Activated T-helper 1 cell treated with anti-CD3 and anti-CD28 coated beads, Interleukin-12 subunit alpha, Interleukin-12 subunit beta, Interleukin-2, Interleukin-4 antibody, amounts not matched to agents 30 ng/mL and 10 ng/mL and 1 ng/mL, durations not matched to agents 14 hours and 24 hours and 36 hours (primary cell): ENCODE measurements at regions not wholly inside any gene's neighbourhood (a gene's known extent, or its start where the extent isn't known, plus 50 kb on each side); places are given as distances from the start of the nearest gene placed in this dataset.
"Not testable (repeated sequence)": the region's sequence is repeated elsewhere in the genome, so short reads cannot be mapped to it uniquely, and the experiment has no call there.

Source experiments
- DNase-seq: peaks from one replicate; pipeline ENCODE4 v3.0.0; 2021; ENCODE audit warnings: low spot score
- H3K27ac Mint-ChIP-seq: one replicate; pipeline ENCODE4 v1.8.0; 2021; ENCODE audit warnings: mild to moderate bottlenecking, mixed read lengths
- H3K27me3 Mint-ChIP-seq: one replicate; pipeline ENCODE4 v1.8.0; 2022; ENCODE audit warnings: mild to moderate bottlenecking, moderate library complexity, mixed read lengths; ENCODE audit not compliant: insufficient read depth
- H3K36me3 Mint-ChIP-seq: one replicate; pipeline ENCODE4 v1.8.0; 2021; ENCODE audit warnings: low read depth, mixed read lengths
- H3K4me1 Mint-ChIP-seq: one replicate; pipeline ENCODE4 v1.8.0; 2021; ENCODE audit warnings: low read depth, mixed read lengths
- H3K4me3 Mint-ChIP-seq: one replicate; pipeline ENCODE4 v1.8.0; 2021; ENCODE audit warnings: mild to moderate bottlenecking, moderate library complexity, mixed read lengths
- H3K9me3 Mint-ChIP-seq: one replicate; pipeline ENCODE4 v1.8.0; 2021; ENCODE audit warnings: mixed read lengths
- intact Hi-C: fragments of 100-400 bp; cut with micrococcal nuclease; formaldehyde crosslinking; loops from one replicate; pipeline ENCODE4 v1.15.1; 2024

GRCh38 chr6:84897011-84897410 is 132.6 kb upstream of the TBX18 start:
- Mint-ChIP-seq H3K4me1 (no peaks in the 10 kb centered on the region), H3K4me3 (no peak overlapping the region), H3K27me3 (no peaks in the 10 kb centered on the region), H3K27ac (no peak overlapping the region), H3K36me3 (no peaks in the 10 kb centered on the region), H3K9me3 (no peaks in the 10 kb centered on the region)
- intact Hi-C loops: no loop called here
- no peak for DNase-seq

DNA sequence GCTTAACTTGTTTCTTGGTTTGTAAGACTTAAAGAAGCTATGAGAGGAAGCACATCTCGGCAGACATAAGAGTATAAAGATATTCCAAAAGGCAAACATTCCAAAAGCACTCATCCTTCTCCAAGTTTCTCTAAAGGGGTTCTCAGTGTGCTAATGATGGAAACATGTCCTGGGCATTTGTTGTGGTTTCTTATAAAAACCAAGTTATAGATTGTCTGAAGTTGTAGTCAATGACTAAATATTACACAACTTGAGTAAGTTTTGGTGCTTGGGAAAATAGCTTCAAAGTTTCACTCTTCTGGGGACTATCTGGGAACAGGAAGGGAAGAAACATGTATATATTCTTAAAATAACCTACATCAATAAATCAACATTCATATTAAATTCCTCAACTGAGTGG is 128.3 kb upstream of the TBX18 start:
- Mint-ChIP-seq H3K36me3 (no peaks in the 10 kb centered on the region), H3K27me3 (no peaks in the 10 kb centered on the region), H3K27ac (no peak overlapping the region), H3K9me3 (no peaks in the 10 kb centered on the region), H3K4me3 (no peak overlapping the region), H3K4me1 (no peaks in the 10 kb centered on the region)
- no peak for DNase-seq
- intact Hi-C loops: no loop called here

DNA sequence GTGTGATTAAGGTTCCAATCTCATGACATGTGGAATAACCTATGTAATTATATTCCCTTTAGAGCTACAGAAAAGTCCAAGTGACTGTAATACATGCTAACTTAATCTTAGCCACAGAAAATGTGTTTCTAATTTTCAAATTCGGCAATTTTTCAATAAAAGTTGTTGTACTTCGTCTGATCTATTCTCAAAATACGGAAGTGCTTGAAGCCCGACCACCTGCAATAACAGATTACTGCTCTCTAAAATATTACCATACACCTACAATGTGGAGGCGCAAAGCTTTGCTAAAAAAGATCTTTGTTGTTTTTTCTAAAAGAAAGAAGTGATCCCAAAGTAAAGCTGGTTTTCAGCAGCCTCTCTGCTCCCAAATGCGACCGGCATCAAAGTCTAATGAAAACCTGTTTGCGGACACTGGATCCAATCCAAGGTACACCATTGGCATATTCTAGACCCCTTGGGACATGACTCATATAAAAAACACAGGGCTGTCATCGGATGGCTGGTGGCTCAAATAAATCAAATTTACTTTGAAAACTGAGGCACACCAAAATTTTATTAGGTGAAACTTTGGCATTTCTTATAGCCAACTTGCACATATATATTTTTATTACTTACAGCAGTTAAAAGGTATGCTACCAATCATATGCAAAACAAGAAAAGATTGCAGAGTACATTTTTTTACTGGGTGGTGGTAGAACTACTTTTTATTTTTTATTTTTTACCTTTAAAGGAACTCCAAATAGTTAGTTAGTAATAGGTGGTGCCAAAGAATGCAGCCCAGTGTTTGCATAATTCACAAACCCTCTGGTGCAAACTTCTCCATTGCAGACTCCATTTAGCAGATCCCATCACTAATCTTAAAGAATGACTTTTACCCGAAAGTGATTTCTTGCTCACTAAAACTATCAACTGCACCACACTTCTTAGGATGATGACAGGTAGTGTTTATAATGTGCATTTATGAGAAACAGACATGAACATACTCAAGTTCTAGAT is 118.7 kb upstream of the TBX18 start:
- Mint-ChIP-seq H3K27ac (no peak overlapping the region), H3K4me3 (no peak overlapping the region), H3K36me3 (no peaks in the 10 kb centered on the region), H3K27me3 (no peaks in the 10 kb centered on the region), H3K4me1 (no peaks in the 10 kb centered on the region), H3K9me3 (no peaks in the 10 kb centered on the region)
- intact Hi-C loops: no loop called here
- DNase-seq: no peak

- intact Hi-C loops, H3K4me1 Mint-ChIP-seq, H3K36me3 Mint-ChIP-seq, DNase-seq, H3K27ac Mint-ChIP-seq, H3K9me3 Mint-ChIP-seq, H3K27me3 Mint-ChIP-seq, H3K4me3 Mint-ChIP-seq: not testable (repeated sequence)
Measured at GRCh38 chr6:84879385-84879784, 115.0 kb upstream of the TBX18 start.

GRCh38 chr6:84877515-84878210 is 113.3 kb upstream of the TBX18 start:
- DNase-seq: no peak
- Mint-ChIP-seq H3K36me3 (no peaks in the 10 kb centered on the region), H3K27me3 (no peaks in the 10 kb centered on the region), H3K27ac (no peak overlapping the region), H3K4me1 (no peaks in the 10 kb centered on the region), H3K4me3 (no peak overlapping the region), H3K9me3 (no peaks in the 10 kb centered on the region)
- intact Hi-C loops: no loop called here

DNA sequence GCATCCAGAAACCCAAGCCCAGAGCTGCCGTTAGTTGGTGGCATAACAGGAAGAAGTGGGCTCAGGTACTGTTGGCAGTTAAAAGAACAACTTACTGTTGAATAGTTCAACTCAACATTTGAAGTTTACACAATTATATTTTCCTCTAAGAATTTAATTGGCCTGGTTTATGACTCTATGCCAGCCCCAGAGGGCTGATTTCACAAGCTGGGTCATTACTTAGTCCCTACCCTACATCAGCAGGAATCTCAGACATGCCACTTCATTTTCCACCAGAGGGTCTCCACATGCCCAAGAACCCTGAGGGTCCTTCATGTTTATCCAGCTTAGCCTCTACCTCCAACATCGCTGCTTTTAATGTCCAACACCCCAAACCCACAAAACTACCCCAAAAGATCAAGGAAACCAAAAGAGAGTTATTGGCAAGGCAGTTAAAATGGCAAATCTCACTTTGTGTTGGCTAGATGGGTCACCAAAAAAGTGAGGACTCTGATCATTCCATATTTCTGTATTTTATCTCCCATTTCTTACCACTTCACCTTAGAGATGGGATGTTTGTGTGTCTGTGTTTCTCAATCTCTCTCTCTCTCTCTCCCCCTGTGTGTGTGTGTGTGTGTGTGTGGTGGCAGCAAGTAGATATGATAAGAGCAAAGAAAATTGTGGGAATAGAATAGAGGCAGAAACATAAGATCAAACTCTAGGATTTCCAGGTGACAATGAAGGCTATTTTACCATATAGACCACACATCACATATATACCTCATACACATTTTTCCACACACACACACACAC is 112.5 kb upstream of the TBX18 start:
- Mint-ChIP-seq H3K27me3 (no peaks in the 10 kb centered on the region), H3K4me1 (no peaks in the 10 kb centered on the region), H3K4me3 (no peak overlapping the region), H3K36me3 (no peaks in the 10 kb centered on the region), H3K9me3 (no peaks in the 10 kb centered on the region), H3K27ac (no peak overlapping the region)
- no peak for DNase-seq
- intact Hi-C loops: no loop called here

- intact Hi-C loops: no loop called here
- Mint-ChIP-seq H3K4me1 (no peaks in the 10 kb centered on the region), H3K36me3 (no peaks in the 10 kb centered on the region), H3K27me3 (no peaks in the 10 kb centered on the region), H3K27ac (no peak overlapping the region), H3K9me3 (no peaks in the 10 kb centered on the region), H3K4me3 (no peak overlapping the region)
- DNase-seq: no peak
Measured at GRCh38 chr6:84872996-84873723, 108.8 kb upstream of the TBX18 start.

GRCh38 chr6:84871925-84872324 is 107.5 kb upstream of the TBX18 start:
- H3K4me1 Mint-ChIP-seq: no peaks in the 10 kb centered on the region
- DNase-seq: no peak
- intact Hi-C loops: no loop called here
- H3K4me3 Mint-ChIP-seq: no peak overlapping the region
- peak overlapping the region; percentile 56 for H3K27ac Mint-ChIP-seq
- H3K27me3 Mint-ChIP-seq: no peaks in the 10 kb centered on the region
- H3K36me3 Mint-ChIP-seq: no peaks in the 10 kb centered on the region
- no peaks in the 10 kb centered on the region for H3K9me3 Mint-ChIP-seq

DNA sequence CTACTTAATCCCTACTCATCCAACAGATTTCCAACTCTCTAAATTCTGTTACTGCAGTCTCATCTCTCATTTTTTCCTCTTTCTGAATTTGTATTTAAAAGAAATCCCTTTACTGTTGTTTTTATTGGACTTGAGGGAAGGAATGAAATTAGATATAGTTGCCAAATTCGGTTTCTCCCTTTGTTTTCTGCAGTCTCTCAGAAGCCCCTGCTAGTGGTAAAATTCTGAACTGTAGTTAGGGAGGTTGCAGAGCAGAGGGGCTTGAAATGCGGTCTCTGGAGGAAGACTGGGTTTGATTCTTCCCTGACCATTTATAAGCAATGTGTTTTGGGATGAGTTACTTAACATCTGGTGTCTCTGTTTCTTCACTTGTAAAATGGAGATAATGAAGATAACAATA is 106.3 kb upstream of the TBX18 start:
- H3K36me3 Mint-ChIP-seq: no peaks in the 10 kb centered on the region

GRCh38 chr6:84868149-84868548 is 103.8 kb upstream of the TBX18 start:
- intact Hi-C loops: no loop called here
- Mint-ChIP-seq H3K4me1 (no peaks in the 10 kb centered on the region), H3K27me3 (no peaks in the 10 kb centered on the region), H3K36me3 (no peaks in the 10 kb centered on the region), H3K9me3 (no peaks in the 10 kb centered on the region), H3K27ac (no peak overlapping the region), H3K4me3 (no peak overlapping the region)
- DNase-seq: no peak

More for the DNA sequence above, 106.3 kb upstream of the TBX18 start:
- no peak overlapping the region for H3K27ac Mint-ChIP-seq
- DNase-seq: no peak
- H3K4me1 Mint-ChIP-seq: no peaks in the 10 kb centered on the region
- H3K4me3 Mint-ChIP-seq: no peak overlapping the region
- H3K27me3 Mint-ChIP-seq: no peaks in the 10 kb centered on the region
- no peaks in the 10 kb centered on the region for H3K9me3 Mint-ChIP-seq
- intact Hi-C loops: no loop called here

DNA sequence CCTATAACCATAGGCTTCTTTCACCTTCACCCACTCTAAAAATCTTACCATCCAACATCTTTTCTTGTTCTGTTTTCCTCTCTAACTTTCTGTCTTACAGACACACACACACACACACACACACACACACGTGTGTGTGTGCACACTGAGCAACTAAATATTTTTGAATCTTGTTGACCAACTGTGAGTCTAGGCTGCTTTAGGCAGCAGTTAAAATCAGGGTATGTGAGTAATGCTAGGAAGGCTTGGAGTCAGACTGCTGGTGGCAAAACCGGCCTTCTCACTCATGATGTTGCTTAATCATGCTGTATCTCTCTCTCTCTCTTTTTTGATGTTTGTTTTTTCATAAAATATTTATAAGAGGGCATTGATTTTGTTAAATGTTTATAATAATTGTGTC is 103.1 kb upstream of the TBX18 start:
- no peak overlapping the region for H3K27ac Mint-ChIP-seq
- no peak for DNase-seq
- H3K4me3 Mint-ChIP-seq: no peak overlapping the region
- intact Hi-C loops: no loop called here
- H3K27me3 Mint-ChIP-seq: no peaks in the 10 kb centered on the region
- H3K9me3 Mint-ChIP-seq: no peaks in the 10 kb centered on the region
- H3K4me1 Mint-ChIP-seq: no peaks in the 10 kb centered on the region
- H3K36me3 Mint-ChIP-seq: no peaks in the 10 kb centered on the region

DNA sequence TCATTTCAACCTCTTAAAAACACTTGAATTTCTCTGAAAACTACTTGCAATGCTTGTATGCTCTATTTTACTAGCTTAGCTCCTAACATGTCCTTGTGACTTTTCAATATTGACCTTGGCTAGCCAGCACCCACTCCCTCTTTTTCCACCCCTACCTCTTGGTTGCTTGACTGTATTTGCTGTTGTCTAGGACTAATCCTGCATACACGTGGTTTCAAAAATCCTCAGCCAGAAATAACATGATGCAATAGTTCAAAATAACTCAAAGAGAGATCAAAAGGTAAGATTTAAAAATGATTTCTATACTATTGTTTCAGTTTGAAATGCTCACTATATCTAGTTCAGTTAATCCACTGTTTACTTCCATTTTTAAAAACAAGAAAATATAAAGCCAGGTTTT is 102.3 kb upstream of the TBX18 start:
- no peak for DNase-seq
- no peaks in the 10 kb centered on the region for H3K36me3 Mint-ChIP-seq
- no peak overlapping the region for H3K27ac Mint-ChIP-seq
- no peak overlapping the region for H3K4me3 Mint-ChIP-seq
- H3K4me1 Mint-ChIP-seq: no peaks in the 10 kb centered on the region
- H3K9me3 Mint-ChIP-seq: no peaks in the 10 kb centered on the region
- no peaks in the 10 kb centered on the region for H3K27me3 Mint-ChIP-seq
- intact Hi-C loops: no loop called here
